ENCODE measurements at regions not wholly inside any gene's neighbourhood (a gene's known extent, or its start where the extent isn't known, plus 50 kb on each side); places are given as distances from the start of the nearest gene placed in this dataset.

DNA sequence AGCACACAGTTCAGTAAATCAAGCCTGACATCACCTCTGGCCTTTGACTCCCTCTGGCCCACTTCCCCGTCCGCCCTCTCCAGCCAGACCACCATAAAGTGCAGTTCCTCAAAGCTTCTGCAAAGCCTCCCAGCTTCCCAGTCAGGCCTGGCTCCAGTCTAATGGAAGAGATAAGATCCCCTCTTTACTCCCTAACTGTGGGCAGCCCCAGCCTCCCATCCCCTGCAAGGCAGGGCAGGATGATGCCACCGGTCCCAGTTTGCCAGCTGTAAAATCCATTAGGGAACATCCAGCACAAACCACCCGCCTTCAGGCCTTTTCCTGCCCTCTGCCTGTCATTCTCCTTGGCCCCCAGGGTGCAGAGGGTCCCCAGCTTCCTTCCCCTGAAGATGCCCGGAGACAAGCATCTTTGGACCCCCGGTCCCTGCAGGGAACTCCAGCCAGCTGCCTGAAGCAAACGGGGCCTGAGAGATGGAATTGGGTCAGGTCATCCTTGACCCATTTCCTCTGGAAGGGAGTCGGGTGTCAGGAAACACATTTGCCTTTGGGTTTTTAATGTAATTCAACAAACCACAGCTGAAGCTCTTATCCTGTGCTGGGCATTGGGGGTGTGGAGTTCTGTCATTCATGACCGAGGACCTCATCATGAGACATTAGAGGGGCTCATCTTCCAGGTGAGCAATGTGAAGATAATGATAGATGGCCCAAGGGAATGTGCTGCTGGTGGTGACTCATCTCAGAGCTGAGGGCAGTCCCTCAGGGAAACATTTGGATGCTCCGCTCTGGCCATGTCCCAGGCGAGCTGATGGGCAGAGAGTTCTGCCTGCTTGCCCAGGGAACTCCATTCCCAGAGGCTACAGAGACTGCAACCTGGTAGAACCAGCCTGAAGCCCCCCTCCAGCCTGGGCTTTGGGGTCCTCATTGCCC is 93.8 kb upstream of the CLMN start:
- Histone ChIP-seq H2AFZ (ENCODE audit: low read depth) (no peak overlapping the region), H3K4me3 (IDR thresholded peaks at IDR 0.05; ENCODE audit: insufficient read depth, low read depth, low read length) (no peak overlapping the region), H3K4me1 (ENCODE audit: low read depth, poor library complexity, severe bottlenecking) (no peaks in the 10 kb centered on the region), H3K27me3 (ENCODE audit: insufficient read depth, low read depth) (no peaks in the 10 kb centered on the region), H3K36me3 (ENCODE audit: insufficient read depth) (no peaks in the 10 kb centered on the region), H3K79me2 (ENCODE audit: insufficient read depth, low read depth) (no peaks in the 10 kb centered on the region), H3K4me2 (no peak overlapping the region), H3K9ac (no peak overlapping the region), H4K20me1 (ENCODE audit: insufficient read depth) (no peaks in the 10 kb centered on the region), H3K27ac (no peak overlapping the region)
- TF ChIP-seq CTCF (conservative IDR thresholded peaks at IDR 0.05; ENCODE audit: low read depth, low read length) = no peak

DNA sequence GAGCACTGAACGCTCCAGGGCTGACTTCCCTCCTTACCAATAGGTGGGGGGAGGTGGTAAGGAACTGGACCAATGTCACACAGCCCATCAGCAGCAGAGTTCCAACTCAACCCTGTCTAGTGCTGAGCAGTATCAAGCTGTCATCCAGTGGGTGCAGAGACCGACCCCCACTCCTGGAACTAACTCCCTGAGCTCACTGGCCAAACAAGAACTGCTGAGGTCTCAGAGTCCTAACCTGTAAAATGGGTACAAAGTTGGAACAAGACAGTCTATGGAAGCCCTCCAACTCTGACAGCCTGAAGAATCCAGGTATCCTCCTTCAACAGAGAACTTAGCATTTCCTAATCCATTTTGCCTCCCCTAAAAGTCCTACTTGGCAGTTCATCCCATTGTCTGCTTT is 91.1 kb upstream of the CLMN start:
- H2AFZ ChIP-seq (ENCODE audit: low read depth) = no peak overlapping the region
- H3K27me3 ChIP-seq (ENCODE audit: insufficient read depth, low read depth) = no peaks in the 10 kb centered on the region

DNA sequence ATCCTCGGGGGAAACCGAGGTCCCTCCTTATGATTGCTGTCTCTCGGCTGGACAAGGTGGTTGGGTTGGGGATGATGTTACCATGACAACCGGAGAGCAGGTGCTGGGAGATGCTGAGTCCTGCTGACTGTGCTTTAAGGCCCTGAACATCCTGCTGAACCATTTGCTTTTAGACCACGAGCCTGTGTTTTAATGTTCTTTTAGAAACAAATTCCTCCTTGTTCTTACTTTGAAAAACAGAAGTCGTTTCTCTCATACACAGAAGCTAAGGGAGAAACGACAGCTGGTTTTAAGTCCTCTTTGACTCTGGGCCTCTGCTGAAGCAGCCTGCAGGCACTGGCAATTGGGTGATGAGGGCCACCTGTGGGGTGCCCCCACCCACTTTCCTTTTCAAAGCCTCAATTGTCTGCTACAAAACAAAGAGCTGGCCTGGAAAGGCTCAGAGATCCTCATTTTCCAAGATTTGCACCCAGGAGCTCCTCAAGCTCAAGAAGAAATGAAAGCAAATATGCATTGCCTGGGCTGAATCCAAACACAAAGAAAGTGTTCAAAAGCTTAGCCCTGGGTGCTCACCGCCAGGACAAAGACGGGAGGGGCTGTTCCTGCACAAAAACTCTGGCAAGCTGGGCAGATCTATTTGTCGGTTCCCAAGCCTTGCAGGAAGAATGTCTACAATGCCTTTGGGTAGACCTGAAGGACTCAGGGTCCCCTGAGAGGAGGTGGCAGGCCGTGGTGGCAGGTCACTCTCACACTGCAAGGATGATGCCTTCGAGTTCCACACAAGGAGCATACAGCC is 90.0 kb upstream of the CLMN start:
- no peaks in the 10 kb centered on the region for H3K79me2 ChIP-seq (ENCODE audit: insufficient read depth, low read depth)
- no peak overlapping the region for H3K27ac ChIP-seq
- no peak overlapping the region for H3K9ac ChIP-seq
- TF ChIP-seq CTCF (conservative IDR thresholded peaks at IDR 0.05; ENCODE audit: low read depth, low read length) = no peak
- H3K27me3 ChIP-seq (ENCODE audit: insufficient read depth, low read depth) = no peaks in the 10 kb centered on the region
- H3K36me3 ChIP-seq (ENCODE audit: insufficient read depth) = no peaks in the 10 kb centered on the region
- no peak overlapping the region for H3K4me2 ChIP-seq
- no peaks in the 10 kb centered on the region for H3K4me1 ChIP-seq (ENCODE audit: low read depth, poor library complexity, severe bottlenecking)
- no peaks in the 10 kb centered on the region for H4K20me1 ChIP-seq (ENCODE audit: insufficient read depth)
- no peak overlapping the region for H3K4me3 ChIP-seq (IDR thresholded peaks at IDR 0.05; ENCODE audit: insufficient read depth, low read depth, low read length)
- H2AFZ ChIP-seq (ENCODE audit: low read depth) = no peak overlapping the region

More for the DNA sequence above, 91.1 kb upstream of the CLMN start:
- H3K4me2 ChIP-seq = no peak overlapping the region
- H4K20me1 ChIP-seq (ENCODE audit: insufficient read depth) = no peaks in the 10 kb centered on the region
- no peak overlapping the region for H3K27ac ChIP-seq
- H3K79me2 ChIP-seq (ENCODE audit: insufficient read depth, low read depth) = no peaks in the 10 kb centered on the region
- no peak overlapping the region for H3K9ac ChIP-seq
- H3K4me3 ChIP-seq (IDR thresholded peaks at IDR 0.05; ENCODE audit: insufficient read depth, low read depth, low read length) = no peak overlapping the region
- no peaks in the 10 kb centered on the region for H3K36me3 ChIP-seq (ENCODE audit: insufficient read depth)
- H3K4me1 ChIP-seq (ENCODE audit: low read depth, poor library complexity, severe bottlenecking) = no peaks in the 10 kb centered on the region
- TF ChIP-seq CTCF (conservative IDR thresholded peaks at IDR 0.05; ENCODE audit: low read depth, low read length) = no peak

DNA sequence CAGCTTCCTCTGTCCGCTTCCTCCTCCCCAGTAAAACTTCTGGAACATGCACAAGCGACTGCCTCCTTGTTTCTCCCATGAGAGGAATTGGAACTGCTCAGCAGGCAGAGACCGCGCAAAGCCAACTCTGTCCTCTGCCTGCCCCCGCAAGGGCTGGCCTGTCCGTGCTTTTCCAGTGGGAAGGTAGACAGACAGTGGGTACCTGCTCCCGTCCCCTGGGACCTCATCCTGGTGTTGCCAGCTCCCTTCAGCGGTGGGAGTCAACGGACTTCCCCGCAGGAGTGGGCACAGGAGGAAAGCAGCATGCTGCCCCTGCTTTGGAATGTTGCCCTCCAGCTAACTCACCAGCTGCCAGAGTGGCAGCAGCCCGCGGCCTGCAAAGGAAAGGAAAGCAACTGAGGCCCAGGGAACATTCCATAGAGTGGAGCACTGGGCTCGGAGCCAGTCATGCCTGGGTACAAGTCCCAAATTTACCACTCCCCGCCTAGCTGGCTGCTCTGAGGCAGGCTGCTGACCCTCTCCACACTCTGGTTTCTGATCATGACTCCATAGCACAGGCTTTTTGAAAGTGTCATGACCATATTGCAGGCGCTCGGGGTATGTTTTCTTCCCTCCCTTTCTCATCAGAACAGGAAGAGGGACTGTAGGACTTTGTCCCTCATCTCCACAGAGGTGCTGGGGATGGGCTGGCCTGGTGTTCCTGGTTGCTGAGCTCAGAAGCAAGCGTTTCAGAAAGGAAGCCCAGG is 89.2 kb upstream of the CLMN start:
- H3K4me1 ChIP-seq (ENCODE audit: low read depth, poor library complexity, severe bottlenecking) = no peaks in the 10 kb centered on the region
- no peak overlapping the region for H2AFZ ChIP-seq (ENCODE audit: low read depth)
- H3K27ac ChIP-seq = no peak overlapping the region
- H3K79me2 ChIP-seq (ENCODE audit: insufficient read depth, low read depth) = no peaks in the 10 kb centered on the region
- no peak for TF ChIP-seq CTCF (conservative IDR thresholded peaks at IDR 0.05; ENCODE audit: low read depth, low read length)
- H3K36me3 ChIP-seq (ENCODE audit: insufficient read depth) = no peaks in the 10 kb centered on the region
- no peak overlapping the region for H3K9ac ChIP-seq
- no peak overlapping the region for H3K4me3 ChIP-seq (IDR thresholded peaks at IDR 0.05; ENCODE audit: insufficient read depth, low read depth, low read length)
- H4K20me1 ChIP-seq (ENCODE audit: insufficient read depth) = no peaks in the 10 kb centered on the region
- H3K4me2 ChIP-seq = no peak overlapping the region
- no peaks in the 10 kb centered on the region for H3K27me3 ChIP-seq (ENCODE audit: insufficient read depth, low read depth)
